HG03520 (cell line): ENCODE measurements at regions not wholly inside any gene's neighbourhood (a gene's known extent, or its start where the extent isn't known, plus 50 kb on each side); places are given as distances from the start of the nearest gene placed in this dataset.
"Not testable (repeated sequence)": the region's sequence is repeated elsewhere in the genome, so short reads cannot be mapped to it uniquely, and the experiment has no call there.

ENCODE experiments used
- ATAC-seq: cut with Tn5 transposase; IDR thresholded peaks from one replicate; pipeline ENCODE4 v1.9.1; 2021; ENCODE audit warnings: mild to moderate bottlenecking, moderate library complexity; ENCODE audit not compliant: unreplicated experiment

GRCh38 chr17:5745111-5745813 lies 161.0 kb upstream of the NLRP1 start:
- no peak for ATAC-seq

GRCh38 chr17:5747276-5747675 lies 163.0 kb upstream of the NLRP1 start:
- no peak for ATAC-seq

GRCh38 chr17:5747964-5748363 lies 163.7 kb upstream of the NLRP1 start:
- no peak for ATAC-seq

GRCh38 chr17:5753421-5753820 lies 169.1 kb upstream of the NLRP1 start:
- no peak for ATAC-seq

GRCh38 chr17:5757314-5757907 lies 173.1 kb upstream of the NLRP1 start:
- ATAC-seq = no peak

GRCh38 chr17:5758651-5759050 lies 174.3 kb upstream of the NLRP1 start:
- no peak for ATAC-seq

- ATAC-seq = no peak
Measured at GRCh38 chr17:5759501-5759925, 175.2 kb upstream of the NLRP1 start.

GRCh38 chr17:5762191-5762590 lies 177.9 kb upstream of the NLRP1 start:
- no peak for ATAC-seq

- no peak for ATAC-seq
Measured at GRCh38 chr17:5763595-5764306, 179.4 kb upstream of the NLRP1 start.

- ATAC-seq = no peak
Measured at GRCh38 chr17:5769593-5770354, 185.5 kb upstream of the NLRP1 start.

- ATAC-seq = no peak
Measured at GRCh38 chr17:5770441-5771270, 186.3 kb upstream of the NLRP1 start.

- not testable (repeated sequence) for ATAC-seq
Measured at GRCh38 chr17:5771271-5771577, 186.9 kb upstream of the NLRP1 start.

- ATAC-seq = not testable (repeated sequence)
Measured at GRCh38 chr17:5772017-5772416, 187.7 kb upstream of the NLRP1 start.

- ATAC-seq = no peak
Measured at GRCh38 chr17:5772720-5773119, 188.4 kb upstream of the NLRP1 start.

GRCh38 chr17:5773816-5774360 lies 189.6 kb upstream of the NLRP1 start:
- ATAC-seq = no peak

- ATAC-seq = no peak
Measured at GRCh38 chr17:5775098-5775497, 190.8 kb upstream of the NLRP1 start.

- no peak for ATAC-seq
Measured at GRCh38 chr17:5780476-5780875, 196.2 kb upstream of the NLRP1 start.

GRCh38 chr17:5781236-5781927 lies 197.1 kb upstream of the NLRP1 start:
- ATAC-seq = no peak

GRCh38 chr17:5783269-5783668 lies 199.0 kb upstream of the NLRP1 start:
- no peak for ATAC-seq

GRCh38 chr17:5783851-5784250 lies 199.5 kb upstream of the NLRP1 start:
- no peak for ATAC-seq
